B cell (primary cell): ENCODE measurements at regions not wholly inside any gene's neighbourhood (a gene's known extent, or its start where the extent isn't known, plus 50 kb on each side); places are given as distances from the start of the nearest gene placed in this dataset.

Experiments used
- ATAC-seq: fragments of 200-7000 bp; cut with Tn5 transposase; one replicate; pipeline ENCODE4 v1.10.0; 2021; ENCODE audit warnings: low read depth, mild to moderate bottlenecking, moderate number of reproducible peaks, moderate library complexity
- CTCF ChIA-PET: fragments of 350-600 bp; sonication (Branson Sonifier 250); formaldehyde crosslinking; loops from one replicate; lab custom pipeline; 2021; ENCODE audit warnings: antibody characterized with exemption, inconsistent platforms; lab: Charles Lee
- POLR2A ChIA-PET: fragments of 350-600 bp; sonication (Branson Sonifier 250); formaldehyde crosslinking; loops from one replicate; lab custom pipeline; 2021; ENCODE audit warnings: antibody characterized with exemption; lab: Charles Lee
- DNase-seq: peaks from one replicate; pipeline ENCODE4 v3.0.0; 2013
- H2AFZ ChIP-seq: 2 replicates; pipeline ENCODE4 v1.6.1; 2012; ENCODE audit warnings: mild to moderate bottlenecking, low read depth, low read length; ENCODE audit not compliant: insufficient read depth, poor library complexity, severe bottlenecking
- H3K27ac ChIP-seq, 2 donors: 1 replicate in 1 of 2; 2 replicates in 1 of 2; pipeline ENCODE4 v1.5.1; 2012 to 2013; ENCODE audit warnings: low read length in 2 of 2, mild to moderate bottlenecking in 2 of 2, moderate library complexity in 1 of 2
- H3K27me3 ChIP-seq, 4 experiments: fragments of 200-600 bp in 1 of 4; sonication (generic) in 1 of 4; replicated peaks in 1 of 4; 1 replicate in 2 of 4; 2 replicates in 2 of 4; pipeline versions ENCODE4 v1.6.1 to v1.7.0; 2013 to 2016; ENCODE audit warnings: low read length in 3 of 4, mild to moderate bottlenecking in 2 of 4, mixed read lengths in 1 of 4, moderate library complexity in 1 of 4; ENCODE audit not compliant: insufficient read depth in 4 of 4, control insufficient read depth in 3 of 4; ENCODE audit errors: control extremely low read depth in 1 of 4
- H3K36me3 ChIP-seq, 2 experiments: replicated peaks in 1 of 2; 1 replicate in 1 of 2; 2 replicates in 1 of 2; pipeline versions ENCODE4 v1.6.1 to v1.7.1; 2013; ENCODE audit warnings: low read length in 1 of 2; ENCODE audit not compliant: insufficient read depth in 2 of 2, control insufficient read depth in 1 of 2; ENCODE audit errors: control extremely low read depth in 1 of 2, extremely low read depth in 1 of 2
- H3K4me1 ChIP-seq, 2 donors: fragments of 200-600 bp in 1 of 2; sonication (generic) in 1 of 2; 1 replicate in 1 of 2; 2 replicates in 1 of 2; pipeline versions ENCODE4 v1.5.1 to v1.6.1; 2013 to 2017; ENCODE audit warnings: low read length in 2 of 2; ENCODE audit not compliant: control insufficient read depth in 2 of 2, insufficient read depth in 2 of 2
- H3K4me2 ChIP-seq: replicated peaks from 2 replicates; pipeline ENCODE3; 2012; ENCODE audit warnings: mild to moderate bottlenecking, low read depth, low read length; ENCODE audit not compliant: poor library complexity, severe bottlenecking
- H3K4me3 ChIP-seq, 5 experiments: fragments of 200-600 bp in 1 of 5; sonication (generic) in 1 of 5; 1 replicate in 3 of 5; 2 replicates in 2 of 5; pipeline versions ENCODE4 v1.5.1 to v1.7.0; 2011 to 2016; ENCODE audit warnings: low read length in 4 of 5, mild to moderate bottlenecking in 4 of 5, low read depth in 2 of 5, control low read depth in 1 of 5, moderate library complexity in 1 of 5; ENCODE audit not compliant: insufficient read depth in 1 of 5; ENCODE audit errors: control extremely low read depth in 1 of 5, extremely low read depth in 1 of 5
- H3K79me2 ChIP-seq: fragments of 200-600 bp; sonication (generic); one replicate; pipeline ENCODE4 v1.6.0; 2016; ENCODE audit warnings: low read length; ENCODE audit not compliant: control insufficient read depth, insufficient read depth
- H3K9ac ChIP-seq: fragments of 200-600 bp; sonication (generic); 2 replicates; pipeline ENCODE4 v1.6.1; 2017; ENCODE audit warnings: mild to moderate bottlenecking, low read length, moderate library complexity
- H3K9me3 ChIP-seq, 3 donors: one replicate each; pipeline versions ENCODE4 v1.6.1 to v1.7.1; 2013; ENCODE audit warnings: low read length in 2 of 3; ENCODE audit not compliant: control insufficient read depth in 2 of 3, insufficient read depth in 1 of 3; ENCODE audit errors: control extremely low read depth in 1 of 3
- H4K20me1 ChIP-seq: 2 replicates; pipeline ENCODE4 v1.6.0; 2012; ENCODE audit warnings: mild to moderate bottlenecking, low read length; ENCODE audit not compliant: insufficient read depth, control insufficient read depth, poor library complexity, severe bottlenecking
- H3K27ac Mint-ChIP-seq: one replicate; pipeline ENCODE4 v1.8.0; 2021; ENCODE audit warnings: mixed read lengths
- H3K27me3 Mint-ChIP-seq: one replicate; pipeline ENCODE4 v1.8.0; 2021; ENCODE audit warnings: mixed read lengths
- H3K4me1 Mint-ChIP-seq: one replicate; pipeline ENCODE4 v1.8.0; 2021; ENCODE audit warnings: mixed read lengths
- H3K4me3 Mint-ChIP-seq: one replicate; pipeline ENCODE4 v1.8.0; 2021; ENCODE audit warnings: mixed read lengths
- H3K9me3 Mint-ChIP-seq: one replicate; pipeline ENCODE4 v1.8.0; 2022; ENCODE audit warnings: mixed read lengths; ENCODE audit not compliant: insufficient read depth
- CTCF ChIP-seq: fragments of 200-600 bp; IDR thresholded peaks from one replicate; pipeline ENCODE4 v1.8.0; 2022; ENCODE audit warnings: antibody characterized with exemption, mild to moderate bottlenecking
- EZH2 ChIP-seq: IDR thresholded peaks from 2 replicates; pipeline ENCODE4 v1.6.1; 2012; ENCODE audit warnings: borderline replicate concordance, low read depth, mild to moderate bottlenecking, moderate library complexity, low read length; ENCODE audit not compliant: insufficient read depth, poor library complexity, severe bottlenecking
- WGBS: methylation state at CpG from one replicate; pipeline ENCODE4 v1.1.5; 2013; ENCODE audit warnings: missing lambda C conversion rate; ENCODE audit not compliant: insufficient coverage; 5-methylcytosine and 5-hydroxymethylcytosine counted together
- intact Hi-C: fragments of 100-400 bp; cut with micrococcal nuclease; formaldehyde crosslinking; loops from one replicate; pipeline ENCODE4 v1.10.0; 2022

GRCh38 chr4:74651198-74651597 lies 143.1 kb downstream of the BTC start:
- H3K36me3 ChIP-seq: no peaks in the 10 kb centered on the region
- no peak overlapping the region for H2AFZ ChIP-seq
- no peak overlapping the region for H3K4me2 ChIP-seq
- no peak overlapping the region for H3K27ac ChIP-seq
- H3K27me3 Mint-ChIP-seq: no peaks in the 10 kb centered on the region
- ChIA-PET CTCF (no interaction called here), POLR2A (no interaction called here)
- intact Hi-C loops: no loop called here
- H3K4me1 Mint-ChIP-seq: no peaks in the 10 kb centered on the region
- no peak for TF ChIP-seq CTCF
- TF ChIP-seq EZH2: no peak
- DNase-seq (no peak), ATAC-seq (no peak)
- H3K27me3 ChIP-seq: no peaks in the 10 kb centered on the region
- no peaks in the 10 kb centered on the region for H3K9me3 ChIP-seq
- no peak overlapping the region for H3K27ac Mint-ChIP-seq
- H3K9ac ChIP-seq: no peak overlapping the region
- no peak overlapping the region for H3K4me3 Mint-ChIP-seq
- H3K4me1 ChIP-seq: no peaks in the 10 kb centered on the region
- H3K9me3 Mint-ChIP-seq: no peaks in the 10 kb centered on the region
- no peaks in the 10 kb centered on the region for H4K20me1 ChIP-seq
- H3K79me2 ChIP-seq: no peaks in the 10 kb centered on the region
- no peak overlapping the region for H3K4me3 ChIP-seq

GRCh38 chr4:74653331-74654229 lies 140.7 kb downstream of the BTC start:
- Histone ChIP-seq H3K4me3 (no peak overlapping the region), H3K36me3 (no peaks in the 10 kb centered on the region), H3K27me3 (no peaks in the 10 kb centered on the region), H3K4me1 (no peaks in the 10 kb centered on the region), H2AFZ (no peak overlapping the region), H3K27ac (no peak overlapping the region), H3K4me2 (no peak overlapping the region), H3K79me2 (no peaks in the 10 kb centered on the region), H3K9me3 (no peaks in the 10 kb centered on the region), H3K9ac (no peak overlapping the region), H4K20me1 (no peaks in the 10 kb centered on the region)
- TF ChIP-seq CTCF: no peak
- no peak for TF ChIP-seq EZH2
- ChIA-PET POLR2A (no interaction called here), CTCF (no interaction called here)
- H3K27ac Mint-ChIP-seq: no peak overlapping the region
- intact Hi-C loops: no loop called here
- no peak for DNase-seq
- WGBS: no CpG with 5 or more reads among the region's 7 CpGs
- no peaks in the 10 kb centered on the region for H3K9me3 Mint-ChIP-seq
- ATAC-seq: no peak
- no peaks in the 10 kb centered on the region for H3K4me1 Mint-ChIP-seq
- no peak overlapping the region for H3K4me3 Mint-ChIP-seq
- no peaks in the 10 kb centered on the region for H3K27me3 Mint-ChIP-seq
